Amniotic stem cell (primary cell): ENCODE measurements at regions not wholly inside any gene's neighbourhood (a gene's known extent, or its start where the extent isn't known, plus 50 kb on each side); places are given as distances from the start of the nearest gene placed in this dataset.

Experiments
- DNase-seq: peaks from one replicate; lab custom pipeline; 2025; lab: John Stamatoyannopoulos, UW

GRCh38 chr20:22431419-22431818 lies 153.0 kb downstream of the FOXA2 start:
- no peak for DNase-seq

GRCh38 chr20:22430746-22431168 lies 153.6 kb downstream of the FOXA2 start:
- no peak for DNase-seq

GRCh38 chr20:22430154-22430745 lies 154.1 kb downstream of the FOXA2 start:
- DNase-seq: no peak

DNA sequence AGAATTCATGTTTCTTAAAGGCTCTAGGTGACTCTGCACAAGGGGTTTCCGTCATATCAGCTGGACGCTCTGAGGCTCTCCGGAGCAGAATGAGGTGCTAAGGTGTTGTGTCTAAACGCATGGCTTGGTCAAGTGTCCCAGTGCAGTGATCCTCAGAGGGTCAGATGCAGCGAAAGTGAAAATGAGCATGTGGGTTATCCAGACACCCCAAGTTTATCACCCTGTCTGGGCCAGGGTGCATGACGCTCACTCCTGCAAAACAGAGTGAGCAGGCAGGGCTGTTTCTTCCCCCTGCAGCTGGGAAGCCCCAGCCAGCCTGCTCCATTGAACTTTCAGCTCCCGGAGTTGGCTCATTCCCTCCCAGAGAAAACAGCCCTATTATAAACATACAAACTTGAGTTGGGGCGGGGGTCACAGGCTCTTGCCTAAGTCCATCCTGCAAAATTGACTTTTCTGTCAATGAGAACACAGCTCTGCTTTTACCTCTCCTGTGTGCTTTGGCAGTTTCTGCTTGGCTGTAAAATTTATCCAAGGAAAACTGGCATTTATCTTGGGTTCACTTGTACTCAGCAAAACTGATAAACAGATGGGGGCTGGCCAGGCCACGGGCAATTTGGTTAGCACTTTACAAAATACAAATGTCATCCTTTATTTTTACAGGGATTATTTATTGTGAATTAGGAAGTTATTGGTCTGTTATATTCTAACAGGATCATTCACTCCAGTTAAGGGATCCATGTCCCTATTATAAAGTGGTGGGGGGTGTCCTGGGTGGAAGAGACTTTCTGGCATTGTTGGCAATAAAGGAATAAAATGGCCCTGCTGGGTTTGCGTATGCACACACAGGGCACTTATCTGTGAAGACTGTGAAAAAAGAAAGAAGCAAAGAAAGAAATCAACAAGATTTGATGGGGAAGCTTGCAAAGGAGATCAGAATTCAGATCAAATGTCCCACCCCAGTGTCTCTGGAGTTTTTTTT lies 154.9 kb downstream of the FOXA2 start:
- no peak for DNase-seq

DNA sequence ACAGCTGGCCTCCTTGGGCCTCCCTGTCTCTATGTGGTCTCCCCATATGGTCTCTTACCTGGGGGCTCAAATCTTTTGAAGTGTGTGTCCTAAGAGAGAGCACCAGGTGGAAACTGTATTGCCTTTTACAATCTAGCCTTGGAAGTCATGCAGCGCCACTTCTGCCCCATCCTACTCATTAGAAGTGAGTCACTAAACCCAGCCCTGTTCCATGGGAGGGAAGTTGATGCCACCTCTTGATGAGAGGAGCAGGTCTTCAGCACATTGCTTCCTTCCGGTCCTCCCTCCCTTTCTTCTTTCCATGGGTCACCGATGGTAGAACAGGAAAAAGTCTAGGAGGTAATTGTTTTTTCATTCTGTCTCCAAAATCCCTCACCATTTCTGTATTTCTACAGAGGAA lies 156.3 kb downstream of the FOXA2 start:
- no peak for DNase-seq

DNA sequence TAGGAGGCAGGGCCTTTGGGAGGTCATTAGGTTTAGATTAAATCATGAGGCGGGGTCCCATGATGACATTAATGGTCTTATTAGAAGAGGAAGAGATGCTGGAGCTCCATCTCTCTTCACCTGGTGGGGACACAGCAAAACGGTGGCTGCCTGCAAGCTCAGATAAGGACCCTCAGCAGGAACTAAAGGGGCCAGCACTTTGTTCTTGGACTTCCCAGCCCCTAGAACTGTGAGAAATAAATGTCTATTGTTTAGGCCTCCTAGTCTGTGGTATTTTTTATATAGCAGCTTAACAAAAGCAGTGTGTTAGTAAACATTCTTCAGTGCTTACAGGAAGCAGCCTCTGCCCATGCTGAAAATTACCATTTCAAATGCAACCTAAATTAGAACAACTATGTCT lies 157.6 kb downstream of the FOXA2 start:
- DNase-seq: no peak

DNA sequence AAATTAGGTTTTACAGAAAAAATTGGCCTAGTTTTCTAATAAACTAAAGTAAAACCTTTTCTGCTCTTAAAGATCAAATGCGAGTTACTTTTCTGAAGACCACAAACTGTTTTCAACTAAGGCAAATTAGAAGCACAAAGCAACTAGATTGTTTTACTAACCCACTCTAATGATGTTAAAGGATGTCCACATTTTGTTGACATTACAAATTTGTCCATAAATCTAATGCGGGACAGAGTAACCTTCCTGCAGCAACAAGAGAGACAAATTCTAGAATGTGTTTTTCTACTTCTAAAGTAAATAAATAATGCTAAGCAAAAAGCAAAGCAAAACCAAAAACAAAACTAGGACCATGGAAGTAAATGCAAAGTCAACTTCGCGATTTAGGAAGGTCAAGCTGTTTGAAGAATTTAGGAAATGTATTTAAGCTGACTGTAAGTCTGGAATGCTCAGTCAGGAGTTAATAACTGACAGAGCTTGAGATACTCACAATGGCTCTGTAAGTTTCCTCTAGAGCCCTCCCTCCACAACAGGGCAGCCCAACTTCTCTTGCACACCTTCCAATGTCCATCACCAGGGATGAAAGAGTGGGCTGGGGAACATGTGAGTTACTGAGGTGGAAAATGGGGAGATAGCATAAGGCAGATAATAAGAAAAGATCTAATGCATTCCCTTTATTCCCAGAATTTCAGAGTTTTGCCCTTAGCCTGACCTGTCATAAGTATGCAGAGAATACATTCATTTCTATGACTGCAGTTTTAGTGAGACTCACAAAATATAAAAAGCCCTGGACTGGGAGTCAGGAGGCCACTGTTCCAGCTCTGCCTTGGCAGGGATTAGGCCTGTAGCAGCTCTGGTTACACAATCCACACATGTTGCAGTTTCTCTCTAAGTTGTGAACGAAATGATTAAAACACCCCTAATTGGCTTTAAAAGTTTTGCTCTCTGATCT lies 158.8 kb downstream of the FOXA2 start:
- no peak for DNase-seq

- DNase-seq: no peak
These were observed 161.1 kb downstream of the FOXA2 start for GRCh38 chr20:22423190-22423832.

GRCh38 chr20:22420116-22420598 lies 164.2 kb downstream of the FOXA2 start:
- DNase-seq: no peak

GRCh38 chr20:22418738-22419137 lies 165.6 kb downstream of the FOXA2 start:
- no peak for DNase-seq

GRCh38 chr20:22414305-22414742 lies 170.0 kb downstream of the FOXA2 start:
- no peak for DNase-seq

- no peak for DNase-seq
These were observed 171.1 kb downstream of the FOXA2 start for GRCh38 chr20:22412977-22413868.

DNA sequence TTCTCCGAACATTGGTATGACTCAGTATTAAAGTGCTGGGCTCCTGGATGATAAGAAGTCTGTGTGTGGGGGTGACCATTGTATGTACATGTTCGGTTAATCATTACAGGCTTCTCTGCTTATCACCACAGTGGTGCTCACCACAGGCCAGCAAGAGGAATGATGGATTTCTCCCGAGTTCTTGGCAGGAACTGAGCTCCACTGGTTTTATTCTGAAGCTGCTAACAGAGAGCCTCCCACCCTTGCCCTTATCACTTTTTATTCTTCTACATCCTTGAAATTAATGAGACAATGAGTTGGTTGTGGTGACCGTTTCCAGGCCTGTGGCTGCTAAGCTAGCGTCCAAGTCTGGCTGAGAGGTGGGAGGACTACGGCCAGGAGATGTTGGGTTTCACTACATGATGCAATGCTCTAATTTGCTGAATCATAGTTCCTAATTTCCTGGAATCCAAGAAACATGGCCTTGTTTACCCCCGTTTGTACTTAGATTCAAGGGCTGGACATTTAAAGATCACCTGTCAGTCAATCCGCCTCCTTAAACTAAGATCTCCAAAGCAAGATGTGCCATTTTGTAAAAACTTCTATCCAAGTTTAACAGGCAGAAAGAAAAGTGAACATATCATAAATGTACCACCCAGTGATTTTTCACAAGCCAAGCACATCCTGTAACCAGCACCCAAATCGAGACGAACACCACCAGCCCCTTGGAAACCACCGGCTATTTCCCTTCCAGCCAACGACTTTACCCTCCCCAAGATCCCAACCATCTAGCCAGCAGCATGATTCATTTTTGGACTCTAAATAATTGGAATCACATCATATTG lies 172.5 kb downstream of the FOXA2 start:
- DNase-seq: no peak

GRCh38 chr20:22411286-22411626 lies 173.1 kb downstream of the FOXA2 start:
- DNase-seq: no peak

DNA sequence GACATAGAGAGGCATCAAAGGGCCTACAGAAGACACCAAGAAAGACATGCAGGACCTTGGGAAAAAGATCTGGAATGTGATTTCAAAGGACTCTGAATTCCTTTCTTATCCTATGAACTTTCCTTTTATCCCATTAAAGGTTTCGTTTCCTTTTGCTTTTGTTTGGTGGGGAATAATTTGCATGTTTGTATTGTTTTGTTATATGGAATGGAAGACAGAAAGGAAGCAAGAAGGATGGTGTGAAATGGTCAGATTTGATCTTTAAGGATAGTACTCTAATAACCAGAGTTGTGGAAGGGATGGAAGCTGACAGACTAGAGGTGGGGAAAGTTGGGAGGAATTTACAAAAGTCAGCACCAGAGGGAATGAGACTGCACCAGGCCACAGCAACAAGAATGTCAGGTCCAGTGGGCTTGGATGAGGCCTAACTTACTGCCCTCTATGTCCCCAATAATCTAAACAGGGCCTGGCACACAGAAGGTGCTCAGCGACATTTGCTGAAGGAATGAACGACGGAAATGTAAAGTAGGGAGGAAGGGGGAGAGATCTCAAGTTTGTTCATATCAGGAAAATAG lies 173.7 kb downstream of the FOXA2 start:
- DNase-seq: no peak

- no peak for DNase-seq
These were observed 175.6 kb downstream of the FOXA2 start for GRCh38 chr20:22408521-22409402.

- DNase-seq: no peak
These were observed 176.9 kb downstream of the FOXA2 start for GRCh38 chr20:22407237-22408193.
